ENCODE measurements at regions not wholly inside any gene's neighbourhood (a gene's known extent, or its start where the extent isn't known, plus 50 kb on each side); places are given as distances from the start of the nearest gene placed in this dataset.

- no peaks in the 10 kb centered on the region for H3K36me3 ChIP-seq
These were observed 92.5 kb downstream of the INHBB start for GRCh38 chr2:120438301-120439066.

GRCh38 chr2:120439067-120439368, 93.1 kb downstream of the INHBB start:
- H3K27ac ChIP-seq: no peak overlapping the region
- DNase-seq: no peak
- peaks cover 0 to 44% of the 10 kb centered on the region in 2 donors for H3K27me3 ChIP-seq
- H3K9me3 ChIP-seq: no peaks in the 10 kb centered on the region
- H3K4me1 ChIP-seq: peaks cover 14 to 21% (median 17%) of the 10 kb centered on the region in 4 donors
- H3K36me3 ChIP-seq: no peaks in the 10 kb centered on the region
- H3K4me3 ChIP-seq: no peak overlapping the region
- TF ChIP-seq CTCF (IDR thresholded peaks at IDR 0.05): no peak
- intact Hi-C loops (cut with DNase I; ENCODE audit: low total_unique reads): loop anchor here (5.0 to 10.0 kb wide), 2 partner anchors 97 to 236 kb away; no protein-coding TSS in a partner anchor

More at GRCh38 chr2:120438301-120439066, 92.5 kb downstream of the INHBB start:
- Histone ChIP-seq H3K27ac (no peak overlapping the region), H3K4me1 (peaks cover 14 to 21% (median 17%) of the 10 kb centered on the region in 4 donors), H3K4me3 (no peak overlapping the region), H3K9me3 (no peaks in the 10 kb centered on the region), H3K27me3 (peaks cover 0 to 44% of the 10 kb centered on the region in 2 donors)
- TF ChIP-seq CTCF (IDR thresholded peaks at IDR 0.05): no peak
- intact Hi-C loops (cut with DNase I; ENCODE audit: low total_unique reads): loop anchor here (5.0 to 10.0 kb wide), 2 partner anchors 96 to 236 kb away; no protein-coding TSS in a partner anchor
- DNase-seq: no peak

GRCh38 chr2:120439637-120440384, 93.9 kb downstream of the INHBB start:
- DNase-seq: no peak
- Histone ChIP-seq H3K9me3 (no peaks in the 10 kb centered on the region), H3K36me3 (no peaks in the 10 kb centered on the region), H3K27ac (no peak overlapping the region), H3K4me1 (peaks cover 14 to 21% (median 17%) of the 10 kb centered on the region in 4 donors), H3K4me3 (no peak overlapping the region), H3K27me3 (peaks cover 0 to 44% of the 10 kb centered on the region in 2 donors)
- TF ChIP-seq CTCF (IDR thresholded peaks at IDR 0.05): no peak
- intact Hi-C loops (cut with DNase I; ENCODE audit: low total_unique reads): loop anchor here (5.0 to 10.0 kb wide), 3 partner anchors 95 to 235 kb away; no protein-coding TSS in a partner anchor

GRCh38 chr2:120440521-120441350, 94.8 kb downstream of the INHBB start:
- intact Hi-C loops (cut with DNase I; ENCODE audit: low total_unique reads): loop anchor here (10.0 kb wide), 1 partner anchor 94 kb away; no protein-coding TSS in a partner anchor
- no peak for DNase-seq

More at GRCh38 chr2:120440521-120441350, 94.8 kb downstream of the INHBB start:
- no peaks in the 10 kb centered on the region for H3K36me3 ChIP-seq
- no peak overlapping the region for H3K4me3 ChIP-seq
- peaks cover 14 to 21% (median 17%) of the 10 kb centered on the region in 4 donors for H3K4me1 ChIP-seq
- H3K27ac ChIP-seq: no peak overlapping the region
- peaks cover 0 to 40% of the 10 kb centered on the region in 2 donors for H3K27me3 ChIP-seq
- TF ChIP-seq CTCF (IDR thresholded peaks at IDR 0.05): no peak
- no peaks in the 10 kb centered on the region for H3K9me3 ChIP-seq

All from tibial artery (tissue), 4 donors.